H9 (cell line): ENCODE measurements at regions not wholly inside any gene's neighbourhood (a gene's known extent, or its start where the extent isn't known, plus 50 kb on each side); places are given as distances from the start of the nearest gene placed in this dataset.

Source experiments
- DNase-seq: peaks from one replicate; pipeline ENCODE4 v3.0.0-alpha.2; 2017
- H2AFZ ChIP-seq: one replicate; pipeline ENCODE4 v1.6.1; 2013; ENCODE audit warnings: mild to moderate bottlenecking, low read length, control low read depth, moderate library complexity
- H2AK5ac ChIP-seq: 2 replicates; pipeline ENCODE4 v1.6.1; 2013; ENCODE audit warnings: low read length, control low read depth, mixed read lengths; ENCODE audit not compliant: insufficient read length
- H2BK120ac ChIP-seq: one replicate; pipeline ENCODE4 v1.6.1; 2013; ENCODE audit warnings: low read depth, mild to moderate bottlenecking, low read length, control low read depth, inconsistent platforms; ENCODE audit not compliant: poor library complexity, severe bottlenecking
- H2BK12ac ChIP-seq: 2 replicates; pipeline ENCODE4 v1.6.1; 2013; ENCODE audit warnings: low read length, control low read depth, mixed read lengths, low read depth; ENCODE audit not compliant: insufficient read length
- H2BK15ac ChIP-seq: 2 replicates; pipeline ENCODE4 v1.6.1; 2013; ENCODE audit warnings: low read depth, low read length, control low read depth
- H2BK20ac ChIP-seq: one replicate; pipeline ENCODE4 v1.6.1; 2013; ENCODE audit warnings: low read depth, mild to moderate bottlenecking, low read length, control low read depth, inconsistent platforms; ENCODE audit not compliant: poor library complexity, severe bottlenecking
- H2BK5ac ChIP-seq: 2 replicates; pipeline ENCODE4 v1.6.1; 2013; ENCODE audit warnings: low read length, control low read depth, mixed read lengths; ENCODE audit not compliant: insufficient read length
- H3K14ac ChIP-seq: 2 replicates; pipeline ENCODE4 v1.6.1; 2013; ENCODE audit warnings: low read length, control low read depth; ENCODE audit not compliant: insufficient read depth
- H3K18ac ChIP-seq: 2 replicates; pipeline ENCODE4 v1.6.1; 2013; ENCODE audit warnings: low read depth, mild to moderate bottlenecking, mixed read lengths, low read length, control low read depth; ENCODE audit not compliant: insufficient read length
- H3K23ac ChIP-seq: 2 replicates; pipeline ENCODE4 v1.6.1; 2013; ENCODE audit warnings: low read length, control low read depth, mixed read lengths, low read depth; ENCODE audit not compliant: insufficient read length
- H3K23me2 ChIP-seq: 2 replicates; pipeline ENCODE4 v1.6.1; 2013; ENCODE audit warnings: low read depth, mild to moderate bottlenecking, mixed read lengths, low read length, control low read depth; ENCODE audit not compliant: insufficient read length, poor library complexity, severe bottlenecking
- H3K27ac ChIP-seq: 2 replicates; pipeline ENCODE4 v1.5.1; 2013; ENCODE audit warnings: low read length, control low read depth, mixed read lengths, low read depth; ENCODE audit not compliant: insufficient read length
- H3K27me3 ChIP-seq: 2 replicates; pipeline ENCODE4 v1.6.1; 2013; ENCODE audit warnings: low read length, control low read depth, inconsistent platforms; ENCODE audit not compliant: insufficient read depth
- H3K4ac ChIP-seq: 2 replicates; pipeline ENCODE4 v1.6.1; 2013; ENCODE audit warnings: low read depth, mild to moderate bottlenecking, control low read depth, inconsistent platforms, low read length, moderate library complexity
- H3K4me1 ChIP-seq: 2 replicates; pipeline ENCODE4 v1.6.1; 2013; ENCODE audit warnings: low read length, control low read depth, inconsistent platforms; ENCODE audit not compliant: insufficient read depth
- H3K4me2 ChIP-seq: 2 replicates; pipeline ENCODE4 v1.6.1; 2013; ENCODE audit warnings: low read length, control low read depth, mixed read lengths; ENCODE audit not compliant: insufficient read length, insufficient read depth
- H3K56ac ChIP-seq: 2 replicates; pipeline ENCODE4 v1.6.1; 2013; ENCODE audit warnings: low read depth, mild to moderate bottlenecking, mixed read lengths, low read length, control low read depth; ENCODE audit not compliant: insufficient read length
- H3K79me1 ChIP-seq: 2 replicates; pipeline ENCODE4 v1.6.1; 2013; ENCODE audit warnings: low read depth, mild to moderate bottlenecking, moderate library complexity, low read length, control low read depth, inconsistent platforms; ENCODE audit not compliant: insufficient read depth, poor library complexity, severe bottlenecking
- H3K79me2 ChIP-seq: 2 replicates; pipeline ENCODE4 v1.6.1; 2013; ENCODE audit warnings: low read length, control low read depth, inconsistent platforms; ENCODE audit not compliant: insufficient read depth
- H3K9ac ChIP-seq: 2 replicates; pipeline ENCODE4 v1.6.1; 2013; ENCODE audit warnings: low read length, control low read depth, mixed read lengths; ENCODE audit not compliant: insufficient read length; ENCODE audit errors: extremely low read depth
- H3K9me3 ChIP-seq: one replicate; pipeline ENCODE4 v1.6.1; 2013; ENCODE audit warnings: low read depth, low read length, inconsistent platforms; ENCODE audit not compliant: control insufficient read depth
- H3T11ph ChIP-seq: one replicate; pipeline ENCODE4 v1.6.1; 2013; ENCODE audit warnings: mild to moderate bottlenecking, low read length, control low read depth, inconsistent platforms
- H4K20me1 ChIP-seq: one replicate; pipeline ENCODE4 v1.6.1; 2013; ENCODE audit not compliant: control insufficient read depth, insufficient read length, insufficient read depth
- H4K5ac ChIP-seq: 2 replicates; pipeline ENCODE4 v1.6.1; 2013; ENCODE audit warnings: low read depth, mild to moderate bottlenecking, mixed read lengths, low read length, control low read depth; ENCODE audit not compliant: insufficient read length
- H4K8ac ChIP-seq: replicated peaks from 2 replicates; pipeline ENCODE4 v1.6.1; 2013; ENCODE audit warnings: low read length, control low read depth, mixed read lengths, low read depth; ENCODE audit not compliant: insufficient read length
- H4K91ac ChIP-seq: 2 replicates; pipeline ENCODE4 v1.6.1; 2013; ENCODE audit warnings: low read depth, mild to moderate bottlenecking, moderate library complexity, mixed read lengths, low read length, control low read depth; ENCODE audit not compliant: insufficient read length
- H3K27ac Mint-ChIP-seq, 3 experiments: 2 replicates in 2 of 3; 3 replicates in 1 of 3; pipeline ENCODE4 v1.8.0; 2020 to 2021; ENCODE audit warnings: mixed read lengths in 3 of 3, mild to moderate bottlenecking in 1 of 3, moderate library complexity in 1 of 3
- H3K27me3 Mint-ChIP-seq: 2 replicates; pipeline ENCODE4 v1.8.0; 2021; ENCODE audit warnings: low read depth, mild to moderate bottlenecking, moderate library complexity, mixed read lengths
- H3K36me3 Mint-ChIP-seq, 3 experiments: 2 replicates in 2 of 3; 3 replicates in 1 of 3; pipeline ENCODE4 v1.8.0; 2020 to 2021; ENCODE audit warnings: low read depth in 3 of 3, mixed read lengths in 3 of 3; ENCODE audit not compliant: insufficient read depth in 1 of 3
- H3K4me1 Mint-ChIP-seq, 2 experiments: 2 replicates each; pipeline ENCODE4 v1.8.0; 2020; ENCODE audit warnings: mixed read lengths in 2 of 2
- H3K4me3 Mint-ChIP-seq, 2 experiments: 2 replicates in 1 of 2; 3 replicates in 1 of 2; pipeline ENCODE4 v1.8.0; 2020 to 2021; ENCODE audit warnings: mild to moderate bottlenecking in 2 of 2, mixed read lengths in 2 of 2, moderate library complexity in 1 of 2
- H3K9me3 Mint-ChIP-seq, 2 experiments: 2 replicates in 1 of 2; 3 replicates in 1 of 2; pipeline ENCODE4 v1.8.0; 2020; ENCODE audit warnings: mild to moderate bottlenecking in 2 of 2, mixed read lengths in 2 of 2, moderate library complexity in 1 of 2
- WGBS: extraction: QIAGEN DNeasy Blood & Tissue Kit; methylation state at CpG from one replicate; pipeline ENCODE4 v1.1.7; 2013; ENCODE audit warnings: missing lambda C conversion rate, low lambda C conversion rate, mixed read lengths; ENCODE audit not compliant: insufficient read length; ENCODE audit errors: extremely low coverage; 5-methylcytosine and 5-hydroxymethylcytosine counted together
- TF ChIP-seq, protein P1 (sequence below): fragments of 200-600 bp; sonication (generic); conservative IDR thresholded peaks from 3 replicates; pipeline ENCODE4 v1.8.0; 2021; ENCODE audit warnings: antibody characterized with exemption, mild to moderate bottlenecking

DNA sequence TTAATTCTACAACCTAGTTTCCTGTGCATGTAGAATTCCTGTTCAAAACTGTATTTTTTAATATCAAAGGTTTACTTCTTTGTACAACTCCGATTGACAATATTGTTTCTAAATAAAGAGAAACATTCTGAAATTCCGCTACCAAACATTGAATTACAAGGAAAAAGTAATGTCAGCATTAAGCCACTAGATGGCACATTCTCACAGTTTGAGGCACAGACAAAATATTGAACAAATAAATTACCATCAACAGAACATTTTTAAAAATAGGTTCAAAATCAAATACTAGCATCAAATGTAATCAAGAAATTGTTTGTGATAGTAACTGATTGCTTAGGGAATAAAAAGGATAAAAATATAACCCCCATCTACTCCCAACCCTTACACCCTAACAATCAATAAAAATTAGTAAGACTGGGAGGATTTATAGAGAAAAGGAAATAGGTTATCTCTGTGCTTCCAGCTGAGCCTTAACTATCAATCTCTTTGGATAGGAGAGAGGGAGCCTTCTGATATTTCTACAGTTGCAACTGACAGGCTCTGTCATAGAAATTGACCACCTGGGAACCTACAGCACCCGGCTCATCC, 86.6 kb upstream of the C7orf33 start:
- Mint-ChIP-seq H3K27me3 (no peaks in the 10 kb centered on the region; the same call in 1 of the 2 replicates), H3K27ac (no peak overlapping the region), H3K4me1 (peaks cover 30 to 32% of the 10 kb centered on the region in 2 experiments), H3K9me3 (no peaks in the 10 kb centered on the region), H3K4me3 (no peak overlapping the region), H3K36me3 (no peaks in the 10 kb centered on the region; a peak in 1 of 7 replicates)
- Histone ChIP-seq H2BK120ac (no peak overlapping the region), H3K79me1 (no peaks in the 10 kb centered on the region), H2AK5ac (no peak overlapping the region), H3K27me3 (no peaks in the 10 kb centered on the region), H4K5ac (no peak overlapping the region), H2BK12ac (no peak overlapping the region), H3K9me3 (no peaks in the 10 kb centered on the region), H4K8ac (no peak overlapping the region), H3K23ac (no peak overlapping the region), H2BK5ac (no peak overlapping the region), H2BK15ac (no peak overlapping the region), H3K79me2 (no peaks in the 10 kb centered on the region), H3K4ac (no peak overlapping the region), H3K9ac (no peak overlapping the region), H4K20me1 (no peaks in the 10 kb centered on the region), H2AFZ (no peak overlapping the region), H3K18ac (no peak overlapping the region), H2BK20ac (no peak overlapping the region), H3K14ac (no peak overlapping the region), H3K23me2 (no peaks in the 10 kb centered on the region), H3K56ac (no peak overlapping the region), H3K4me1 (peaks cover 11% of the 10 kb centered on the region; the same call in 1 of the 2 replicates), H3K27ac (no peak overlapping the region), H4K91ac (no peak overlapping the region), H3K4me2 (no peak overlapping the region), H3T11ph (no peak overlapping the region)
- WGBS = no CpG with 5 or more reads among the region's 3 CpGs
- DNase-seq = no peak
- TF ChIP-seq, protein P1, sequence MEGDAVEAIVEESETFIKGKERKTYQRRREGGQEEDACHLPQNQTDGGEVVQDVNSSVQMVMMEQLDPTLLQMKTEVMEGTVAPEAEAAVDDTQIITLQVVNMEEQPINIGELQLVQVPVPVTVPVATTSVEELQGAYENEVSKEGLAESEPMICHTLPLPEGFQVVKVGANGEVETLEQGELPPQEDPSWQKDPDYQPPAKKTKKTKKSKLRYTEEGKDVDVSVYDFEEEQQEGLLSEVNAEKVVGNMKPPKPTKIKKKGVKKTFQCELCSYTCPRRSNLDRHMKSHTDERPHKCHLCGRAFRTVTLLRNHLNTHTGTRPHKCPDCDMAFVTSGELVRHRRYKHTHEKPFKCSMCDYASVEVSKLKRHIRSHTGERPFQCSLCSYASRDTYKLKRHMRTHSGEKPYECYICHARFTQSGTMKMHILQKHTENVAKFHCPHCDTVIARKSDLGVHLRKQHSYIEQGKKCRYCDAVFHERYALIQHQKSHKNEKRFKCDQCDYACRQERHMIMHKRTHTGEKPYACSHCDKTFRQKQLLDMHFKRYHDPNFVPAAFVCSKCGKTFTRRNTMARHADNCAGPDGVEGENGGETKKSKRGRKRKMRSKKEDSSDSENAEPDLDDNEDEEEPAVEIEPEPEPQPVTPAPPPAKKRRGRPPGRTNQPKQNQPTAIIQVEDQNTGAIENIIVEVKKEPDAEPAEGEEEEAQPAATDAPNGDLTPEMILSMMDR = peak; percentile 90
